MCF 10A (cell line): ENCODE measurements at regions not wholly inside any gene's neighbourhood (a gene's known extent, or its start where the extent isn't known, plus 50 kb on each side); places are given as distances from the start of the nearest gene placed in this dataset.
"Not testable (repeated sequence)": the region's sequence is repeated elsewhere in the genome, so short reads cannot be mapped to it uniquely, and the experiment has no call there.

Experiments used
- BruUV-seq: library from RNA; stranded (reverse); fragments of 400-500 nt; replicated peaks from 2 replicates; lab custom pipeline; 2021; lab: Mats Ljungman, UMichigan
- CTCF ChIA-PET: fragments of 300-600 bp; sonication (Branson Sonifier 250); formaldehyde crosslinking; extraction: SDS; loops from one replicate; lab custom pipeline; 2021; ENCODE audit warnings: antibody characterized with exemption, inconsistent platforms; lab: Yijun Ruan, JAX
- POLR2A ChIA-PET: fragments of 300-600, 350-650 bp; sonication (Branson Sonifier 250); formaldehyde crosslinking; extraction: SDS; loops from one replicate; lab custom pipeline; 2020; ENCODE audit warnings: antibody characterized with exemption, inconsistent platforms; lab: Yijun Ruan, JAX
- DNase-seq: peaks from one replicate; pipeline ENCODE4 v3.0.0-alpha.2; 2018; ENCODE audit not compliant: unreplicated experiment
- H3K27ac Mint-ChIP-seq: one replicate; pipeline ENCODE4 v1.8.0; 2022; ENCODE audit warnings: mild to moderate bottlenecking, low read depth, mixed read lengths; ENCODE audit not compliant: unreplicated experiment
- H3K27me3 Mint-ChIP-seq: one replicate; pipeline ENCODE4 v1.8.0; 2022; ENCODE audit warnings: mixed read lengths; ENCODE audit not compliant: insufficient read depth, unreplicated experiment
- H3K36me3 Mint-ChIP-seq: one replicate; pipeline ENCODE4 v1.8.0; 2022; ENCODE audit warnings: mild to moderate bottlenecking, moderate library complexity, mixed read lengths; ENCODE audit not compliant: insufficient read depth, unreplicated experiment
- H3K4me1 Mint-ChIP-seq: one replicate; pipeline ENCODE4 v1.8.0; 2022; ENCODE audit warnings: mixed read lengths; ENCODE audit not compliant: insufficient read depth, unreplicated experiment
- H3K4me3 Mint-ChIP-seq: one replicate; pipeline ENCODE4 v1.8.0; 2022; ENCODE audit warnings: mild to moderate bottlenecking, moderate library complexity, mixed read lengths; ENCODE audit not compliant: unreplicated experiment
- H3K9me3 Mint-ChIP-seq: one replicate; pipeline ENCODE4 v1.8.0; 2022; ENCODE audit warnings: mixed read lengths; ENCODE audit not compliant: unreplicated experiment
- intact Hi-C: fragments of 100-400 bp; cut with micrococcal nuclease; formaldehyde crosslinking; loops from 2 replicates; pipeline ENCODE4 v1.14.1; 2022
- TF ChIP-seq, protein P1 (sequence below): fragments of 200-600 bp; IDR thresholded peaks from one replicate; pipeline ENCODE4 v1.8.0; 2022; ENCODE audit warnings: antibody characterized with exemption, mild to moderate bottlenecking; ENCODE audit not compliant: unreplicated experiment

DNA sequence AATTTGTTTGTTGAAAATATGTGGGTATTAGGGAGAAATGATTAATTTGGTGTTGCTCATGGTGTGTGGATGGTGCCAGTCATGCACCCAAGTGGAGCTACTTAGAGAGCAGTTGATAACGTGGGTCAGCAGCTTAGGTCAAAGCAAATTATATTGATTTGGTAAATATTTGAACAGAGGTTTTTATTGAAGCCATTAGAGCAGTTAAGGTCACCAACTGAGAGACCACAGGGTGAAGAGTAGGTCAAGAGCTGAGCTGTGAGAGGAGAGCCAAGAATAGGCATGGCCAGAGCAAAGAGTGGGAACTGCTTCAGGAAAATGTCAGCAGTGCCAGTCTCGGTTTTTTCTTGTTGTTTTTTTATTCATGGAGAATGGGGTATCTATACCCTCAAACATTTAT, 97.9 kb downstream of the TMEM168 start:
- Mint-ChIP-seq H3K27me3 (no peaks in the 10 kb centered on the region), H3K4me1 (no peaks in the 10 kb centered on the region), H3K9me3 (peaks cover 17% of the 10 kb centered on the region), H3K4me3 (no peak overlapping the region), H3K27ac (no peak overlapping the region), H3K36me3 (no peaks in the 10 kb centered on the region)
- intact Hi-C loops, result no loop called here
- no peak for DNase-seq
- POLR2A ChIA-PET, result no interaction called here
- BruUV-seq, result no TSS peak
- TF ChIP-seq, protein P1, sequence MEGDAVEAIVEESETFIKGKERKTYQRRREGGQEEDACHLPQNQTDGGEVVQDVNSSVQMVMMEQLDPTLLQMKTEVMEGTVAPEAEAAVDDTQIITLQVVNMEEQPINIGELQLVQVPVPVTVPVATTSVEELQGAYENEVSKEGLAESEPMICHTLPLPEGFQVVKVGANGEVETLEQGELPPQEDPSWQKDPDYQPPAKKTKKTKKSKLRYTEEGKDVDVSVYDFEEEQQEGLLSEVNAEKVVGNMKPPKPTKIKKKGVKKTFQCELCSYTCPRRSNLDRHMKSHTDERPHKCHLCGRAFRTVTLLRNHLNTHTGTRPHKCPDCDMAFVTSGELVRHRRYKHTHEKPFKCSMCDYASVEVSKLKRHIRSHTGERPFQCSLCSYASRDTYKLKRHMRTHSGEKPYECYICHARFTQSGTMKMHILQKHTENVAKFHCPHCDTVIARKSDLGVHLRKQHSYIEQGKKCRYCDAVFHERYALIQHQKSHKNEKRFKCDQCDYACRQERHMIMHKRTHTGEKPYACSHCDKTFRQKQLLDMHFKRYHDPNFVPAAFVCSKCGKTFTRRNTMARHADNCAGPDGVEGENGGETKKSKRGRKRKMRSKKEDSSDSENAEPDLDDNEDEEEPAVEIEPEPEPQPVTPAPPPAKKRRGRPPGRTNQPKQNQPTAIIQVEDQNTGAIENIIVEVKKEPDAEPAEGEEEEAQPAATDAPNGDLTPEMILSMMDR, result no peak
- CTCF ChIA-PET, result no interaction called here

DNA sequence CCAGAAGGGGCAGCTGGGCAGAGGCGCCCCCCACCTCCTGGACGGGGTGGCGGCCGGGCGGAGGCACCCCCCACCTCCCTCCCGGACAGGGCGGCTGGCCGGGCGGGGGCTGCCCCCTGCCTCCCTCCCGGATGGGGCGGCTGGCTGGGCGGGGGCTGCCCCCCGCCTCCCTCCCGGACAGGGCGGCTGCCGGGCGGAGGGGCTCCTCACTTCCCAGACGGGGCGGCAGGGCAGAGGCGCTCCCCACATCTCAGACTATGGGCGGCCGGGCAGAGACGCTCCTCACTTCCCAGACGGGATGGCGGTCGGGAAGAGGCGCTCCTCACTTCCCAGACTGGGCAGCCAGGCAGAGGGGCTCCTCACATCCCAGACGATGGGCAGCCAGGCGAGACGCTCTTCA, 93.0 kb downstream of the TMEM168 start:
- DNase-seq, H3K4me1 Mint-ChIP-seq, H3K27ac Mint-ChIP-seq, H3K27me3 Mint-ChIP-seq, H3K4me3 Mint-ChIP-seq, BruUV-seq, intact Hi-C loops, POLR2A ChIA-PET, H3K36me3 Mint-ChIP-seq: not testable (repeated sequence)
- H3K9me3 Mint-ChIP-seq, result peaks cover 17% of the 10 kb centered on the region
- CTCF ChIA-PET, result interaction anchor here (0.6 kb wide), 1 partner anchor 685 kb away, joined by 5 read pairs; no protein-coding TSS in a partner anchor

DNA sequence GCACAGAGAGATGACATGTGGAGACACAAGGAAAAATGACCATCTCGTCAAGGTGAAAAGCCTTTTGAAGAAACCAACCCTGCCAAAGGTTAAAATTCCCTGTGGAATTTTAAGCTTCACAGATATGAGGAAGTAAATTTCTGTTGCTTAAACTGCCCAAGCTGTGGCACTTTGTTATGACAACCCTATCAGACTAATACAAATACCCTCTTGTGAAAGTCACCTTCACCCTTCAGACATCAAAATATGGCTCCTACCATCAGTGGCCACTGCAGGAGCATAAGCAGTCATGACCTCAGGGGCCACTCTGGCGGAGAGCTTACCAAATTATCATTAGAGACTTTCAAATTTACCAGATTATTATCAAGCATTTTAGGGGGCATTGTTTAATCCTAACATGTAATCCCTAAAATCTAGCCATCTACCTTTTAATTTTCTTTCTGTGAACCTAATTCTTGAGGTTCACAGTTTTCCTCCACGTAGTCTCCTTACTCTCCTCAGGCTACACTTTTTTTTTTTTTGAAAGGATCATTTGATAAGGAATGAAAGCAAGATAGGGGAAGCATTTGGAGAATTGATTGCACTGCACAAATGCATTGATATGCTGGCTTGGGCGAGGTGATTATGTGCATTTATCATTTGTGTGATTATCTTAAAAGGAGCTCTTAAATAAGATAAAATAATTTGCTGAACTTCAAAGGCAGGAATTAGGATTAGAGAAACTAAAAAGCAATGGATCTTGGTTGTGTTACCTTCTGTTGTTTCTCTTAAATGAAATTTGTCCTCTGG, 90.3 kb downstream of the TMEM168 start:
- intact Hi-C loops, result no loop called here

DNA sequence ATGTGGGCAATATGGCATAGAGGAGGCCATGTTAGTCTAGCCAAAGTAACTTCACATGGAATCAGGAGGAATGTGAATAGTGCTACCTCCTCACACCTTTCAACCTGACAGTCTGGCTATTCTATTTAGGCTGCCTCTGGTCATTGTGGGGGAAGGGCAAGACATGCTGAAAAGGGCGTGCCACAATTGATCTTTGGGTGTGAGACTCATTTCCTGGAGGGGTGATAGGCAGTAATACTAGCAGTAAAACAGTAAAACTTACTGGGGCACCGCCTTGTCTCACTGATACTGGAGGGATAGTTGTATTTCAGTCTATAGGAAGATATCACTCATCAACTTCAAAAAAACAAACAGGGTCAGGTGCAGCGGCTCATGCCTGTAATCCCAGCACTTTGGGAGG, 88.7 kb downstream of the TMEM168 start:
- ChIA-PET CTCF (no interaction called here), POLR2A (no interaction called here)
- Mint-ChIP-seq H3K27me3 (no peaks in the 10 kb centered on the region), H3K9me3 (no peaks in the 10 kb centered on the region), H3K4me3 (no peak overlapping the region), H3K4me1 (no peaks in the 10 kb centered on the region), H3K27ac (no peak overlapping the region), H3K36me3 (no peaks in the 10 kb centered on the region)
- no peak for DNase-seq
- intact Hi-C loops, result no loop called here
- TF ChIP-seq, protein P1, result no peak
- BruUV-seq, result no TSS peak

More for the DNA sequence above, 90.3 kb downstream of the TMEM168 start:
- no TSS peak for BruUV-seq
- Mint-ChIP-seq H3K4me1 (no peaks in the 10 kb centered on the region), H3K27ac (no peak overlapping the region), H3K27me3 (no peaks in the 10 kb centered on the region), H3K4me3 (no peak overlapping the region), H3K36me3 (no peaks in the 10 kb centered on the region), H3K9me3 (peaks cover 1% of the 10 kb centered on the region)
- CTCF ChIA-PET, result interaction anchor here (1.0 kb wide), 1 partner anchor 110 kb away, joined by 3 read pairs; no protein-coding TSS in a partner anchor
- TF ChIP-seq, protein P1, result no peak
- POLR2A ChIA-PET, result interaction anchor here (0.6 kb wide), 1 partner anchor 16 kb away, joined by 3 read pairs; no protein-coding TSS in a partner anchor
- DNase-seq, result no peak
